ENCODE measurements at regions not wholly inside any gene's neighbourhood (a gene's known extent, or its start where the extent isn't known, plus 50 kb on each side); places are given as distances from the start of the nearest gene placed in this dataset.

GRCh38 chr6:142669471-142670351 lies 275.3 kb downstream of the HIVEP2 start:
- DNase-seq (ENCODE audit: low read depth) = no peak
- no peak for TF ChIP-seq CTCF (IDR thresholded peaks at IDR 0.05; ENCODE audit: insufficient read depth, low read length, poor library complexity, severe bottlenecking)
- H3K4me3 ChIP-seq (ENCODE audit: low read depth, low read length) = no peak overlapping the region
- no peaks in the 10 kb centered on the region for H3K27me3 ChIP-seq (ENCODE audit: control insufficient read depth, insufficient read depth, low read length)
- no peaks in the 10 kb centered on the region for H3K36me3 ChIP-seq (ENCODE audit: control insufficient read depth, insufficient read depth, low read length)

- Histone ChIP-seq H3K27me3 (ENCODE audit: control insufficient read depth, insufficient read depth, low read length) (peaks cover 2% of the 10 kb centered on the region), H3K36me3 (ENCODE audit: control insufficient read depth, insufficient read depth, low read length) (no peaks in the 10 kb centered on the region), H3K4me3 (ENCODE audit: low read depth, low read length) (no peak overlapping the region)
- no peak for DNase-seq (ENCODE audit: low read depth)
- no peak for TF ChIP-seq CTCF (IDR thresholded peaks at IDR 0.05; ENCODE audit: insufficient read depth, low read length, poor library complexity, severe bottlenecking)
These were observed 273.2 kb downstream of the HIVEP2 start for GRCh38 chr6:142671791-142672190.

- no peak for DNase-seq (ENCODE audit: low read depth)
- Histone ChIP-seq H3K36me3 (ENCODE audit: control insufficient read depth, insufficient read depth, low read length) (no peaks in the 10 kb centered on the region), H3K4me3 (ENCODE audit: low read depth, low read length) (no peak overlapping the region), H3K27me3 (ENCODE audit: control insufficient read depth, insufficient read depth, low read length) (peaks cover 2% of the 10 kb centered on the region)
- TF ChIP-seq CTCF (IDR thresholded peaks at IDR 0.05; ENCODE audit: insufficient read depth, low read length, poor library complexity, severe bottlenecking) = no peak
These were observed 269.5 kb downstream of the HIVEP2 start for GRCh38 chr6:142675517-142675916.

- no peak for TF ChIP-seq CTCF (IDR thresholded peaks at IDR 0.05; ENCODE audit: insufficient read depth, low read length, poor library complexity, severe bottlenecking)
- Histone ChIP-seq H3K36me3 (ENCODE audit: control insufficient read depth, insufficient read depth, low read length) (no peaks in the 10 kb centered on the region), H3K27me3 (ENCODE audit: control insufficient read depth, insufficient read depth, low read length) (peaks cover 2% of the 10 kb centered on the region), H3K4me3 (ENCODE audit: low read depth, low read length) (no peak overlapping the region)
- no peak for DNase-seq (ENCODE audit: low read depth)
These were observed 268.9 kb downstream of the HIVEP2 start for GRCh38 chr6:142676027-142676443.

- Histone ChIP-seq H3K36me3 (ENCODE audit: control insufficient read depth, insufficient read depth, low read length) (no peaks in the 10 kb centered on the region), H3K27me3 (ENCODE audit: control insufficient read depth, insufficient read depth, low read length) (peaks cover 2% of the 10 kb centered on the region), H3K4me3 (ENCODE audit: low read depth, low read length) (no peak overlapping the region)
- TF ChIP-seq CTCF (IDR thresholded peaks at IDR 0.05; ENCODE audit: insufficient read depth, low read length, poor library complexity, severe bottlenecking) = no peak
- no peak for DNase-seq (ENCODE audit: low read depth)
These were observed 268.3 kb downstream of the HIVEP2 start for GRCh38 chr6:142676647-142677192.
